ENCODE measurements at regions not wholly inside any gene's neighbourhood (a gene's known extent, or its start where the extent isn't known, plus 50 kb on each side); places are given as distances from the start of the nearest gene placed in this dataset.

DNA sequence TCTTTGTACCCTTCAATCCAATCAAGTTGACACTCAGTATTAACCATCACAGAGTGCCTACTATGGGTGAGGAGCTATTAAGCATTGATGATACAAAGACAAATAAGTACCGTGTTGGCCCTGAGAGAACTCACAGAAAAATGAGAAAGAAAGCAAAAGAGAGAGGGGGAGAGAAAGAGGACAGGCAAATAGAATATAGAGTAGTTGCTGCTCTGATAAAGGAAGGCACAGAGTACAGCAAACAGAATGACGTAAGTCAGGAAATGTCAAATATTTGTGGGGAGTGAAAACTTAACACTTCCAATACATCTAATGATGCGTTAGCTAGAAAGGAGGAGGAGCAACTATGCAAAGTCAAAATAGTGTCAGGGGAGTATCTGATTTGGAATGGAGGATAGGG lies 320.6 kb upstream of the KCNH8 start:
- ChIA-PET POLR2A (ENCODE audit: unreplicated experiment) (no interaction called here), CTCF (no interaction called here)
- Histone ChIP-seq H3K36me3 (ENCODE audit: low read depth) (no peaks in the 10 kb centered on the region), H3K27ac (no peak overlapping the region), H3K4me3 (no peak overlapping the region), H3K27me3 (ENCODE audit: insufficient read depth, low read depth) (no peaks in the 10 kb centered on the region), H3K9me2 (ENCODE audit: insufficient read depth) (peaks cover 6% of the 10 kb centered on the region; the same call in 1 of the 2 replicates), H3K4me2 (no peak overlapping the region), H3F3A (ENCODE audit: insufficient read depth, low read depth) (no peaks in the 10 kb centered on the region), H2AFZ (no peak overlapping the region), H3K4me1 (replicated peaks; ENCODE audit: insufficient read depth) (peaks cover 8% of the 10 kb centered on the region; the same call in 1 of the 2 replicates), H4K20me1 (ENCODE audit: insufficient read depth) (no peaks in the 10 kb centered on the region), H3K79me2 (ENCODE audit: low read depth) (no peaks in the 10 kb centered on the region), H3K9me3 (ENCODE audit: insufficient read depth, low read depth) (no peaks in the 10 kb centered on the region)
- TF ChIP-seq, protein P1, sequence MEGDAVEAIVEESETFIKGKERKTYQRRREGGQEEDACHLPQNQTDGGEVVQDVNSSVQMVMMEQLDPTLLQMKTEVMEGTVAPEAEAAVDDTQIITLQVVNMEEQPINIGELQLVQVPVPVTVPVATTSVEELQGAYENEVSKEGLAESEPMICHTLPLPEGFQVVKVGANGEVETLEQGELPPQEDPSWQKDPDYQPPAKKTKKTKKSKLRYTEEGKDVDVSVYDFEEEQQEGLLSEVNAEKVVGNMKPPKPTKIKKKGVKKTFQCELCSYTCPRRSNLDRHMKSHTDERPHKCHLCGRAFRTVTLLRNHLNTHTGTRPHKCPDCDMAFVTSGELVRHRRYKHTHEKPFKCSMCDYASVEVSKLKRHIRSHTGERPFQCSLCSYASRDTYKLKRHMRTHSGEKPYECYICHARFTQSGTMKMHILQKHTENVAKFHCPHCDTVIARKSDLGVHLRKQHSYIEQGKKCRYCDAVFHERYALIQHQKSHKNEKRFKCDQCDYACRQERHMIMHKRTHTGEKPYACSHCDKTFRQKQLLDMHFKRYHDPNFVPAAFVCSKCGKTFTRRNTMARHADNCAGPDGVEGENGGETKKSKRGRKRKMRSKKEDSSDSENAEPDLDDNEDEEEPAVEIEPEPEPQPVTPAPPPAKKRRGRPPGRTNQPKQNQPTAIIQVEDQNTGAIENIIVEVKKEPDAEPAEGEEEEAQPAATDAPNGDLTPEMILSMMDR (conservative IDR thresholded peaks at IDR 0.05): no peak
- no peak for TF ChIP-seq EZH2 (IDR thresholded peaks at IDR 0.05; ENCODE audit: low read depth)
- DNase-seq: no peak
- intact Hi-C loops (cut with micrococcal nuclease; ENCODE audit: unreplicated experiment): no loop called here
- no TSS peak for BruUV-seq (replicated peaks)

DNA sequence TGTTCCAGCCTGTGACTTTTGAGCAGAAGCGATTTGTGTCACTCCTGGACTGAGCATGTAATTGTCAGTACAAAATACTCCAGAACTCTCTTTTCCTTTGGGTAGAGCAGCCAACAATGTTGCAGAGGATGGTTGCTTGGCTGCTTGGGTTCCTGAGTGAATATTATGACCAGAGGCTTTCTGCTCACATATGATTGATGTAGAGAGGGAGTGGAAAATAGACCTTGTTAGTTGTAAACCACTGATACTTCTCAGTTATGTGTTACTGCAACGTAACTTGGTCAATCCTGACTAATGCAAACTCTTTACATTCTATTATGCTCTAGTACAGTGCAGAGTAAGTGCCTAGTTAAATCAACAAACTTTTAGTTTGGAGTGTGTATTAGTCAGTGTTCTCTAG lies 322.6 kb upstream of the KCNH8 start:
- no peak for DNase-seq
- Histone ChIP-seq H3K4me3 (no peak overlapping the region), H3K27ac (no peak overlapping the region), H4K20me1 (ENCODE audit: insufficient read depth) (no peaks in the 10 kb centered on the region), H3K27me3 (ENCODE audit: insufficient read depth, low read depth) (no peaks in the 10 kb centered on the region), H3K9me2 (ENCODE audit: insufficient read depth) (peaks cover 6% of the 10 kb centered on the region; the same call in 1 of the 2 replicates), H2AFZ (no peak overlapping the region), H3F3A (ENCODE audit: insufficient read depth, low read depth) (no peaks in the 10 kb centered on the region), H3K79me2 (ENCODE audit: low read depth) (no peaks in the 10 kb centered on the region), H3K4me1 (replicated peaks; ENCODE audit: insufficient read depth) (peaks cover 8% of the 10 kb centered on the region; the same call in 1 of the 2 replicates), H3K4me2 (no peak overlapping the region), H3K36me3 (ENCODE audit: low read depth) (no peaks in the 10 kb centered on the region), H3K9me3 (ENCODE audit: insufficient read depth, low read depth) (peaks cover 3% of the 10 kb centered on the region; the same call in 1 of the 2 replicates)
- BruUV-seq (replicated peaks): no TSS peak
- POLR2A ChIA-PET (ENCODE audit: unreplicated experiment): no interaction called here
- CTCF ChIA-PET: no interaction called here
- intact Hi-C loops (cut with micrococcal nuclease; ENCODE audit: unreplicated experiment): no loop called here
- no peak for TF ChIP-seq EZH2 (IDR thresholded peaks at IDR 0.05; ENCODE audit: low read depth)
- TF ChIP-seq, protein P1 (conservative IDR thresholded peaks at IDR 0.05): no peak

DNA sequence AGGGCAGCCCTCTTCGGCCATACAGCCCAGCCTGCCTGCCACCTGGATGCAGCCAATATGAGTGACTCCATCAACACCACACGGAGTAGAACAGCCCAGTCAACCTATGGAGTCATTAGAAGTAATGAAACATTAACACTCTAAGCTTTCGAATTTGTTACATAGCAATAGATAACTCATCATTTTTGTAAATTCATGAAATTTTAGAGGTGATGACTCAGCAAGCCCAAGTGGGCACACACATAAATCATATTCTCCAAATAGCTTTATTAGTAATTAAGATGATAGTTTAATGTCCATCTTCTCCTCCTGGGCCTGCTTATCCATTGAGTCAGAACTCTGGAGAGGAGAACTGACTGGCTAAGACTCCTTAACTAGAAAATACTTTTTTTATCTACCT lies 335.0 kb upstream of the KCNH8 start:
- POLR2A ChIA-PET (ENCODE audit: unreplicated experiment): no interaction called here

More for the DNA sequence above, 335.0 kb upstream of the KCNH8 start:
- DNase-seq: no peak
- Histone ChIP-seq H3K9me3 (ENCODE audit: insufficient read depth, low read depth) (no peaks in the 10 kb centered on the region; the same call in 1 of the 2 replicates), H4K20me1 (ENCODE audit: insufficient read depth) (no peaks in the 10 kb centered on the region), H3K9me2 (ENCODE audit: insufficient read depth) (no peaks in the 10 kb centered on the region), H3K79me2 (ENCODE audit: low read depth) (no peaks in the 10 kb centered on the region), H3K36me3 (ENCODE audit: low read depth) (no peaks in the 10 kb centered on the region), H3K27me3 (ENCODE audit: insufficient read depth, low read depth) (no peaks in the 10 kb centered on the region), H3K4me1 (replicated peaks; ENCODE audit: insufficient read depth) (peaks cover 17% of the 10 kb centered on the region), H3K4me2 (no peak overlapping the region), H3F3A (ENCODE audit: insufficient read depth, low read depth) (no peaks in the 10 kb centered on the region; the same call in 1 of the 2 replicates), H3K4me3 (no peak overlapping the region), H2AFZ (no peak overlapping the region), H3K27ac (no peak overlapping the region)
- intact Hi-C loops (cut with micrococcal nuclease; ENCODE audit: unreplicated experiment): loop anchor here (2.0 kb wide), 1 partner anchor 28 kb away; no protein-coding TSS in a partner anchor
- TF ChIP-seq EZH2 (IDR thresholded peaks at IDR 0.05; ENCODE audit: low read depth): no peak
- TF ChIP-seq, protein P1 (conservative IDR thresholded peaks at IDR 0.05): no peak
- CTCF ChIA-PET: no interaction called here
- no TSS peak for BruUV-seq (replicated peaks)
